K562 (cell line): ENCODE measurements at regions not wholly inside any gene's neighbourhood (a gene's known extent, or its start where the extent isn't known, plus 50 kb on each side); places are given as distances from the start of the nearest gene placed in this dataset.

Source experiments
- CTBP1 ChIP-seq: fragments of 450-650 bp; IDR thresholded peaks from 2 replicates; pipeline ENCODE4 v1.6.1; 2016; ENCODE audit warnings: borderline replicate concordance
- CTCF ChIP-seq, 3 experiments: IDR thresholded peaks in 2 of 3; conservative IDR thresholded peaks in 1 of 3; 2 replicates each; pipeline ENCODE4 v1.5.1; 2011 to 2012; ENCODE audit warnings: low read length in 3 of 3, mild to moderate bottlenecking in 3 of 3, control low read depth in 2 of 3, improper control_type of control experiment in 1 of 3, inconsistent platforms in 1 of 3, low read depth in 1 of 3, mixed read lengths in 1 of 3, moderate library complexity in 1 of 3; ENCODE audit not compliant: insufficient read depth in 2 of 3
- REST ChIP-seq, 2 experiments: fragments of 450-650 bp; formaldehyde crosslinking in 1 of 2; IDR thresholded peaks; 2 replicates each; pipeline versions ENCODE4 v1.4.0 to v1.6.1; 2014 to 2020; ENCODE audit warnings: mild to moderate bottlenecking in 2 of 2, borderline replicate concordance in 1 of 2, low read depth in 1 of 2
- SMAD1 ChIP-seq: fragments of 150-350 bp; IDR thresholded peaks from 2 replicates; pipeline ENCODE4 v1.6.1; 2014; ENCODE audit warnings: low read length, low read depth; ENCODE audit not compliant: partially characterized antibody
- SREBF2 ChIP-seq: sonication (generic); formaldehyde crosslinking; IDR thresholded peaks from 2 replicates; pipeline ENCODE4 v1.4.0; 2020; ENCODE audit warnings: mild to moderate bottlenecking, missing genetic modification reagents
- TRIM24 ChIP-seq, 2 experiments: fragments of 450-650 bp; IDR thresholded peaks; 2 replicates each; pipeline ENCODE4 v1.6.1; 2016
- TRIM28 ChIP-seq: fragments of 450-650 bp; IDR thresholded peaks from 2 replicates; pipeline ENCODE4 v1.6.1; 2017
- XRCC4 ChIP-seq: IDR thresholded peaks from one replicate; pipeline ENCODE4 v1.6.1; 2011; ENCODE audit not compliant: insufficient read depth, insufficient read length; ENCODE audit errors: extremely low read depth
- ZBTB49 ChIP-seq: sonication (generic); formaldehyde crosslinking; IDR thresholded peaks from 2 replicates; pipeline ENCODE4 v1.8.0; 2022; ENCODE audit warnings: missing genetic modification reagents, mild to moderate bottlenecking, borderline replicate concordance
- ZNF12 ChIP-seq: sonication (generic); formaldehyde crosslinking; IDR thresholded peaks from 2 replicates; pipeline ENCODE4 v1.4.0; 2020; ENCODE audit warnings: mild to moderate bottlenecking, missing genetic modification reagents
- ZNF780A ChIP-seq: fragments of 250-450 bp; sonication (Bioruptor Pico); IDR thresholded peaks from 2 replicates; pipeline ENCODE4 v1.5.0; 2021; ENCODE audit warnings: mild to moderate bottlenecking

GRCh38 chr2:103365071-103365470, 603.2 kb downstream of the TMEM182 start:
- TF ChIP-seq SMAD1 = no peak
- TF ChIP-seq SREBF2 = no peak
- TF ChIP-seq ZBTB49 = no peak
- TF ChIP-seq TRIM24 (IDR thresholded peaks at IDR 0.05) = no peak
- no peak for TF ChIP-seq REST (IDR thresholded peaks at IDR 0.05; ENCODE audit: borderline replicate concordance)
- TF ChIP-seq REST (CRISPR knock-in tag; IDR thresholded peaks at IDR 0.05; ENCODE audit: low read depth) = no peak
- TF ChIP-seq XRCC4 = no peak
- TF ChIP-seq ZNF780A = no peak
- TF ChIP-seq ZNF12 (CRISPR knock-in tag) = no peak
- no peak for TF ChIP-seq TRIM28
- TF ChIP-seq CTBP1 = no peak
- TF ChIP-seq CTCF (IDR thresholded peaks at IDR 0.05 in 2 of 3, conservative IDR thresholded peaks at IDR 0.05 in 1 of 3; ENCODE audit: insufficient read depth in 2 of 3, low read depth in 1 of 3, low read length in 3 of 3) = no peak
